Fibroblast of the aortic adventitia (primary cell): ENCODE measurements at regions not wholly inside any gene's neighbourhood (a gene's known extent, or its start where the extent isn't known, plus 50 kb on each side); places are given as distances from the start of the nearest gene placed in this dataset.

Experiments used
- DNase-seq: peaks from one replicate; pipeline ENCODE4 v3.0.0-alpha.2; 2010; ENCODE audit warnings: low read depth
- H3K4me3 ChIP-seq: 2 replicates; pipeline ENCODE4 v1.5.1; 2011; ENCODE audit warnings: low read depth, mild to moderate bottlenecking, control low read depth, low read length, moderate library complexity
- CTCF ChIP-seq: IDR thresholded peaks from 2 replicates; pipeline ENCODE4 v1.5.1; 2011; ENCODE audit warnings: mild to moderate bottlenecking, low read length, control low read depth, inconsistent platforms; ENCODE audit not compliant: insufficient read depth

DNA sequence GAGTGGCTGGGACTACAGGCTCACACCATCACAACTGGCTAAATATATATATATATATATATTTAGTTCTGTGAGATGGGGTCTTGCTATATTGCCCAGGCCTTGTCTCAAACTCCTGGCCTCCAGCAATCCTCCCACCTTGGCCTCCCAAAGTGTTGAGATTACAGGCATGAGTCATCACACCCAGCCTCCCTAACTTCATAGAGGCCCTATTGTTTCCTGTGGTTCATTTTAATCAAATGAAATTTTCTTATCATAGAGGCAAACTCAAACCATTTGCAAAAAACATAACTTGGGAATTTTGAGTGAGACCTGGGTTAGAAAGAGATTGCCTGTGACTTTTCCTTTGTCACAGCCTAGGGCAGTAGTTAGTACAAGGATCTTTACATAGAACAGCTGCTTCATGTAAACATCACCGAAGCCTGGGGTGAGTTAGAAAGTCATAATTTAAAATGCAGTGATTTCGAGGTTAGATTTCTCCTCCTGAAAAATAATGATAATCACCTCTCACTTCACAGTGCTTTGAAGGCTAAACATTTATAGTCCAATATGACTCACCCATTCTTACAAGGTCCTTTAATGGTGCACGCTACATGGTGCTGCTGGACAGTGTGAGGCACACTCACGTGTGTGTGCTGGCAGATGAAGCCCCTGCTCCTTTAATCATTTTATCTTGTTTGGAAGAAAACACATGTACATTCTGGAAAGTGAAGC lies 188.9 kb downstream of the RHOU start:
- peak; percentile 37 for DNase-seq
- no peak for TF ChIP-seq CTCF
- no peak overlapping the region for H3K4me3 ChIP-seq

DNA sequence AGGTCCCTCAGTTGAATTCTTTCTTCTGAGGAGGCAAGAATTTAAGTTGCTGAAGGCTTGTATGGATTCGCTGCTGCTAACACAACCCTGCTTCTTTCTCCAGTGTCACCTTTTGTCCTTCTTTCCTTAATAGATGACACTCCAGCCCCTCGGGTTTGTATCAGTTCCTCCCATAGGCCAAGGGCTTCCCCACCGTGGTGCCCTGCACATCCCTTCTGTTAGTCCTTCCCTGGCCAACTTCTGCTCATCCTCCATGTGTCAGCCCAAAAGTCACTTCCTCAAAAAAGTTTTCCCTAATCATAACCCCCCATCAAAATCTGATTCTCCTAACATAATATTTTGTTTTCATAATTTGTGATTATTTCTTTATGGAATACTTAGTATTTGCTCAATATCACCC lies 190.4 kb downstream of the RHOU start:
- no peak for TF ChIP-seq CTCF
- no peak for DNase-seq
- H3K4me3 ChIP-seq = no peak overlapping the region

DNA sequence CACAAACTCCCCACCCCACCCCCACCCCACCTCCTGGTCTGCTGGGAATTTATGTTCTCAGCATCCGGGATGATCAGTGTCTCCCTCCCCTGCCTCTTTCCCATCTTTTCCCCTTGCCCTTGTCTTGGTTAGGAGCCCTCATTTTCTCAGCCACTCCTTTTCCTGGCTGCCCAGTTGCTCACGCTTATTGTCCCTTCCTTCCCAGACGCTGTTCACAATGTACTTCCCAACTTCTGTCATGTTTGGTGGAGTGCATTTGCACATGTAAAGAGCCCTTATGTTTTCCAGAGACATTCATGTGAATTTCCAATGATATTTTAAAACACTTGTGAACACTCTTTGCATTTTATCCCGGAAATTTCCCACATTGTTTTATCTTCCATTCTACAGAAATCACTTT lies 192.1 kb downstream of the RHOU start:
- no peak for DNase-seq
- H3K4me3 ChIP-seq = no peak overlapping the region

GRCh38 chr1:228927946-228928898 lies 192.9 kb downstream of the RHOU start:
- DNase-seq = no peak

More for the DNA sequence above, 192.1 kb downstream of the RHOU start:
- no peak for TF ChIP-seq CTCF

GRCh38 chr1:228929476-228930027 lies 194.3 kb downstream of the RHOU start:
- no peak for DNase-seq
- no peak overlapping the region for H3K4me3 ChIP-seq

More at GRCh38 chr1:228927946-228928898, 192.9 kb downstream of the RHOU start:
- no peak overlapping the region for H3K4me3 ChIP-seq
- TF ChIP-seq CTCF = no peak

More at GRCh38 chr1:228929476-228930027, 194.3 kb downstream of the RHOU start:
- no peak for TF ChIP-seq CTCF
